PC-3 (cell line): ENCODE measurements at regions not wholly inside any gene's neighbourhood (a gene's known extent, or its start where the extent isn't known, plus 50 kb on each side); places are given as distances from the start of the nearest gene placed in this dataset.
"Not testable (repeated sequence)": the region's sequence is repeated elsewhere in the genome, so short reads cannot be mapped to it uniquely, and the experiment has no call there.

ENCODE experiments used
- ATAC-seq: fragments of 200-7000 bp; cut with Tn5 transposase; 2 replicates; pipeline ENCODE4 v1.9.1; 2020; ENCODE audit warnings: mild to moderate bottlenecking, moderate library complexity
- BruUV-seq: library from RNA; stranded (reverse); fragments of 400-500 nt; replicated peaks from 2 replicates; lab custom pipeline; 2021; lab: Mats Ljungman, UMichigan
- CTCF ChIA-PET: fragments of 300-600 bp; sonication (Branson Sonifier 250); formaldehyde crosslinking; loops from one replicate; lab custom pipeline; 2022; ENCODE audit warnings: antibody characterized with exemption; lab: Charles Lee
- POLR2A ChIA-PET: fragments of 300-600 bp; sonication (Branson Sonifier 250); formaldehyde crosslinking; loops from one replicate; lab custom pipeline; 2022; ENCODE audit warnings: antibody characterized with exemption; ENCODE audit not compliant: unreplicated experiment; lab: Charles Lee
- DNase-seq: peaks from one replicate; pipeline ENCODE4 v3.0.0-alpha.2; 2015
- H2AFZ ChIP-seq: fragments of 300-600 bp; sonication (generic); 2 replicates; pipeline ENCODE4 v1.6.0; 2016; ENCODE audit warnings: antibody characterized with exemption, low read length
- H3F3A ChIP-seq: fragments of 300-600 bp; sonication (generic); one replicate; pipeline ENCODE4 v1.6.0; 2017; ENCODE audit warnings: antibody characterized with exemption, low read length, control low read depth, mild to moderate bottlenecking; ENCODE audit not compliant: unreplicated experiment
- H3K27ac ChIP-seq: fragments of 300-600 bp; sonication (generic); 2 replicates; pipeline ENCODE4 v1.5.1; 2016; ENCODE audit warnings: mild to moderate bottlenecking, low read length
- H3K27me3 ChIP-seq: fragments of 300-600 bp; sonication (generic); 2 replicates; pipeline ENCODE4 v1.6.1; 2016; ENCODE audit warnings: low read length, mixed read lengths
- H3K36me3 ChIP-seq: fragments of 300-600 bp; sonication (generic); 2 replicates; pipeline ENCODE4 v1.6.1; 2016; ENCODE audit warnings: low read depth, mixed run types, low read length, mixed read lengths
- H3K4me1 ChIP-seq: fragments of 300-600 bp; sonication (generic); 2 replicates; pipeline ENCODE4 v1.5.1; 2016; ENCODE audit warnings: low read length; ENCODE audit not compliant: insufficient read depth
- H3K4me2 ChIP-seq: fragments of 300-600 bp; sonication (generic); 2 replicates; pipeline ENCODE4 v1.6.0; 2016; ENCODE audit warnings: low read length
- H3K4me3 ChIP-seq: fragments of 300-600 bp; sonication (generic); 2 replicates; pipeline ENCODE4 v1.5.1; 2016; ENCODE audit warnings: mild to moderate bottlenecking, low read length, mixed read lengths
- H3K79me2 ChIP-seq: fragments of 300-600 bp; sonication (generic); 2 replicates; pipeline ENCODE4 v1.6.1; 2017; ENCODE audit warnings: low read length, mixed read lengths
- H3K9ac ChIP-seq: fragments of 300-600 bp; sonication (generic); 2 replicates; pipeline ENCODE4 v1.6.0; 2016; ENCODE audit warnings: mild to moderate bottlenecking, low read length
- H3K9me2 ChIP-seq: fragments of 300-600 bp; sonication (generic); replicated peaks from 2 replicates; pipeline ENCODE4 v1.6.1; 2016; ENCODE audit warnings: mixed run types, low read length, mixed read lengths
- H3K9me3 ChIP-seq: fragments of 300-600 bp; sonication (generic); 2 replicates; pipeline ENCODE4 v1.6.1; 2016; ENCODE audit warnings: low read length, mixed read lengths
- H4K20me1 ChIP-seq: fragments of 300-600 bp; sonication (generic); 2 replicates; pipeline ENCODE4 v1.6.1; 2016; ENCODE audit warnings: low read length, mixed read lengths
- CTCF ChIP-seq: fragments of 300-600 bp; sonication (generic); conservative IDR thresholded peaks from 2 replicates; pipeline ENCODE4 v1.5.1; 2017; ENCODE audit warnings: antibody characterized with exemption, low read depth, mild to moderate bottlenecking, low read length
- EZH2 ChIP-seq: fragments of 300-600 bp; sonication (generic); IDR thresholded peaks from one replicate; pipeline ENCODE4 v1.6.1; 2017; ENCODE audit warnings: antibody characterized with exemption, mild to moderate bottlenecking, low read length; ENCODE audit not compliant: unreplicated experiment
- EZH2phosphoT487 ChIP-seq: fragments of 300-600 bp; sonication (generic); IDR thresholded peaks from 2 replicates; pipeline ENCODE4 v1.6.1; 2018; ENCODE audit warnings: mild to moderate bottlenecking, antibody characterized with exemption, low read length, borderline replicate concordance
- intact Hi-C: fragments of 100-400 bp; cut with micrococcal nuclease; formaldehyde crosslinking; loops from 2 replicates; pipeline ENCODE4 v1.9.0; 2023

GRCh38 chr21:13854638-13855037 lies 245.1 kb downstream of the POTED start:
- H3K4me1 ChIP-seq, result no peaks in the 10 kb centered on the region
- H3K36me3 ChIP-seq, result no peaks in the 10 kb centered on the region
- no peak overlapping the region for H3K4me2 ChIP-seq
- H2AFZ ChIP-seq, result no peak overlapping the region
- no peak overlapping the region for H3K4me3 ChIP-seq
- no peaks in the 10 kb centered on the region for H3F3A ChIP-seq
- H3K9ac ChIP-seq, result no peak overlapping the region
- no peaks in the 10 kb centered on the region for H3K27me3 ChIP-seq
- ATAC-seq (no peak), DNase-seq (no peak)
- ChIA-PET CTCF (no interaction called here), POLR2A (no interaction called here)
- no peaks in the 10 kb centered on the region for H3K9me3 ChIP-seq
- BruUV-seq, result no TSS peak
- H3K79me2 ChIP-seq, result no peaks in the 10 kb centered on the region
- no peaks in the 10 kb centered on the region for H4K20me1 ChIP-seq
- intact Hi-C loops, result no loop called here
- TF ChIP-seq EZH2, result no peak
- TF ChIP-seq EZH2phosphoT487, result no peak
- no peak for TF ChIP-seq CTCF
- no peaks in the 10 kb centered on the region for H3K9me2 ChIP-seq
- no peak overlapping the region for H3K27ac ChIP-seq

GRCh38 chr21:13850808-13851207 lies 241.2 kb downstream of the POTED start:
- H2AFZ ChIP-seq, H3K4me1 ChIP-seq, H3K9ac ChIP-seq, H3K4me3 ChIP-seq, BruUV-seq, DNase-seq, H4K20me1 ChIP-seq, CTCF ChIA-PET, H3K36me3 ChIP-seq, H3K4me2 ChIP-seq, H3K9me2 ChIP-seq, H3K27me3 ChIP-seq, H3K27ac ChIP-seq, intact Hi-C loops, ATAC-seq, H3F3A ChIP-seq, H3K9me3 ChIP-seq, POLR2A ChIA-PET, H3K79me2 ChIP-seq: not testable (repeated sequence)

DNA sequence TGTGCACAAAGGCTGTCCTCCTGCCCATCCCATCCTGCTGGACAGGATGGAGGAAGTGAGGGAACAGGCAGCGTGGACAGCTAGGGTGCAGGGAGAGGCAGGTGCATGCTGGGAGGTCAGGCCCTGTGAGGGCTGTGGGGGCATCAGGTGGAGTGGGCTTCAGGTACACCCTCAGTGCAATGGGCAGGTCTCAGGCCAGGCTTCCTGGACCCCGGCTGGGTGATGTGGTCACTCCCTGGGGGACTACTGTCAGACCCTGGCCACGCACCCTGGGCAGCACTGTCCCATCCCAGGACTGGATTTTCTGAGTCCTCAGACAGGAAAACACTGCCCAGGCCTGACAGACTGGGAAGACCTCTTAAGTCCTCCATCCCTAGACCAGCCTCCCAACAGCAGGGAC lies 239.9 kb downstream of the POTED start:
- POLR2A ChIA-PET, result not testable (repeated sequence)

GRCh38 chr21:13846718-13847117 lies 237.1 kb downstream of the POTED start:
- ATAC-seq, H3K79me2 ChIP-seq, POLR2A ChIA-PET, CTCF ChIA-PET, H3K27me3 ChIP-seq, H3K4me1 ChIP-seq, H3K4me3 ChIP-seq, H3K9me3 ChIP-seq, H3K9me2 ChIP-seq, H3K9ac ChIP-seq, BruUV-seq, H3K27ac ChIP-seq, H3K4me2 ChIP-seq, H3F3A ChIP-seq, H3K36me3 ChIP-seq, H2AFZ ChIP-seq, intact Hi-C loops, H4K20me1 ChIP-seq: not testable (repeated sequence)
- peak; percentile 6 for DNase-seq

More for the DNA sequence above, 239.9 kb downstream of the POTED start:
- H3K9me2 ChIP-seq, H3K4me2 ChIP-seq, H2AFZ ChIP-seq, H3K9me3 ChIP-seq, H3K9ac ChIP-seq, H3K36me3 ChIP-seq, CTCF ChIA-PET, H3K27me3 ChIP-seq, DNase-seq, ATAC-seq, H3K27ac ChIP-seq, BruUV-seq, intact Hi-C loops, H3F3A ChIP-seq, H3K4me1 ChIP-seq, H3K79me2 ChIP-seq, H3K4me3 ChIP-seq, H4K20me1 ChIP-seq: not testable (repeated sequence)

GRCh38 chr21:13844574-13844973 lies 235.0 kb downstream of the POTED start:
- H3K27ac ChIP-seq, H3K9me3 ChIP-seq, BruUV-seq, H3K4me3 ChIP-seq, H2AFZ ChIP-seq, H4K20me1 ChIP-seq, H3K9ac ChIP-seq, H3F3A ChIP-seq, ATAC-seq, H3K79me2 ChIP-seq, H3K4me2 ChIP-seq, H3K4me1 ChIP-seq, CTCF ChIA-PET, POLR2A ChIA-PET, H3K27me3 ChIP-seq, H3K36me3 ChIP-seq, H3K9me2 ChIP-seq, intact Hi-C loops, DNase-seq: not testable (repeated sequence)

DNA sequence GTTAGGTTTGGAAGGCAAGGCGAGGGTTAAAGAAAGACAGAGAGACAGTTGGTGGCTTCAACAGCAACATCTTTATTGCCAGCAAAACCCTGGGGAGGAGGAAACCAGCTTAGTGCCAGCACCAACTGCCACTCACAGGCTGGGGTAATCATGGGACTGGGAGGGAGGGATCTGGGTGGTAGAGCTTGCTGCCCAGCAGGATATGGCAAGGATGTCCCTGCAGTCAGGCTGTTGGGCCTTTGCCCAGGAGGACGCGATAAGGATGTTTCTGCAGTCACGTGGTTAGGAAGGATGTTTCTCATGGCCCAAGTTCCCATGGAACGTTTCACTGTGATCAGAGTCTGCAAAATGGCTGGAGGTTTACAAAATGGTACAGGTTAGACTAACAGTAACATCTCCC lies 233.5 kb downstream of the POTED start:
- POLR2A ChIA-PET, ATAC-seq, H3K4me3 ChIP-seq, H3K4me1 ChIP-seq, H3K79me2 ChIP-seq, DNase-seq, BruUV-seq, H2AFZ ChIP-seq, H4K20me1 ChIP-seq, H3K27ac ChIP-seq, H3K9me3 ChIP-seq, H3K4me2 ChIP-seq, H3F3A ChIP-seq, H3K36me3 ChIP-seq, CTCF ChIA-PET, intact Hi-C loops, H3K9ac ChIP-seq, H3K9me2 ChIP-seq, H3K27me3 ChIP-seq: not testable (repeated sequence)
